SIG-M5 treated with dmso at 0.1 percent for 504 hours (cell line): ENCODE measurements at regions not wholly inside any gene's neighbourhood (a gene's known extent, or its start where the extent isn't known, plus 50 kb on each side); places are given as distances from the start of the nearest gene placed in this dataset.
"Not testable (repeated sequence)": the region's sequence is repeated elsewhere in the genome, so short reads cannot be mapped to it uniquely, and the experiment has no call there.

Experiments
- DNase-seq: peaks from one replicate; lab custom pipeline; 2025; ENCODE audit not compliant: unreplicated experiment; lab: John Stamatoyannopoulos, UW

GRCh38 chr5:29550523-29550922 is 1643.0 kb upstream of the CDH6 start:
- no peak for DNase-seq

GRCh38 chr5:29548262-29548661 is 1645.2 kb upstream of the CDH6 start:
- no peak for DNase-seq

GRCh38 chr5:29547236-29547865 is 1646.1 kb upstream of the CDH6 start:
- no peak for DNase-seq

- DNase-seq = no peak
These were observed 1650.0 kb upstream of the CDH6 start for GRCh38 chr5:29543501-29543900.

- DNase-seq = no peak
These were observed 1669.3 kb upstream of the CDH6 start for GRCh38 chr5:29524227-29524626.

GRCh38 chr5:29518176-29518575 is 1675.3 kb upstream of the CDH6 start:
- DNase-seq = no peak

- no peak for DNase-seq
These were observed 1677.3 kb upstream of the CDH6 start for GRCh38 chr5:29516224-29516623.

- DNase-seq = no peak
These were observed 1685.4 kb upstream of the CDH6 start for GRCh38 chr5:29508131-29508530.

GRCh38 chr5:29504411-29504810 is 1689.1 kb upstream of the CDH6 start:
- no peak for DNase-seq

- no peak for DNase-seq
These were observed 1694.6 kb upstream of the CDH6 start for GRCh38 chr5:29498860-29499259.

GRCh38 chr5:29498412-29498811 is 1695.1 kb upstream of the CDH6 start:
- DNase-seq = no peak

GRCh38 chr5:29485333-29485732 is 1708.2 kb upstream of the CDH6 start:
- no peak for DNase-seq

GRCh38 chr5:29469581-29469980 is 1723.9 kb upstream of the CDH6 start:
- no peak for DNase-seq

GRCh38 chr5:29462241-29462640 is 1731.2 kb upstream of the CDH6 start:
- DNase-seq = no peak

- no peak for DNase-seq
These were observed 1732.4 kb upstream of the CDH6 start for GRCh38 chr5:29460971-29461559.

GRCh38 chr5:29451004-29451403 is 1742.5 kb upstream of the CDH6 start:
- not testable (repeated sequence) for DNase-seq

GRCh38 chr5:29414681-29415080 is 1778.8 kb upstream of the CDH6 start:
- no peak for DNase-seq

- DNase-seq = no peak
These were observed 1780.5 kb upstream of the CDH6 start for GRCh38 chr5:29412979-29413378.

- DNase-seq = no peak
These were observed 1791.2 kb upstream of the CDH6 start for GRCh38 chr5:29402270-29402669.

- DNase-seq = no peak
These were observed 1803.5 kb upstream of the CDH6 start for GRCh38 chr5:29389993-29390392.

- DNase-seq = no peak
These were observed 1806.1 kb upstream of the CDH6 start for GRCh38 chr5:29387384-29387783.

- DNase-seq = no peak
These were observed 1810.7 kb upstream of the CDH6 start for GRCh38 chr5:29382780-29383179.

GRCh38 chr5:29380029-29380428 is 1813.5 kb upstream of the CDH6 start:
- no peak for DNase-seq
